Tibial artery (tissue), 4 donors: ENCODE measurements at regions not wholly inside any gene's neighbourhood (a gene's known extent, or its start where the extent isn't known, plus 50 kb on each side); places are given as distances from the start of the nearest gene placed in this dataset.
A peak's percentile ranks its signal among the peaks of the same experiment; 100 is the strongest.

Source experiments
- DNase-seq, 2 donors: peaks; one replicate each; pipeline ENCODE4 v3.0.0-alpha.2; 2019
- H3K27ac ChIP-seq, 2 donors: fragments of 200-600 bp; sonication (generic) in 1 of 2; 1 replicate in 1 of 2; 2 replicates in 1 of 2; pipeline ENCODE4 v1.5.1; 2018 to 2019; ENCODE audit warnings: mild to moderate bottlenecking in 1 of 2
- H3K27me3 ChIP-seq, 2 donors: fragments of 200-600 bp; sonication (generic) in 1 of 2; one replicate each; pipeline versions ENCODE4 v1.5.1 to v1.6.0; 2016 to 2019
- H3K36me3 ChIP-seq, 3 donors: fragments of 200-600 bp; sonication (generic) in 2 of 3; one replicate each; pipeline ENCODE4 v1.5.1; 2016 to 2019; ENCODE audit warnings: mild to moderate bottlenecking in 2 of 3
- H3K4me1 ChIP-seq, 4 donors: fragments of 200-600 bp; sonication (generic) in 2 of 4; 1 replicate in 3 of 4; 2 replicates in 1 of 4; pipeline ENCODE4 v1.5.1; 2016 to 2019
- H3K4me3 ChIP-seq, 2 donors: fragments of 200-600 bp; sonication (generic) in 1 of 2; 1 replicate in 1 of 2; 2 replicates in 1 of 2; pipeline ENCODE4 v1.5.1; 2018 to 2019; ENCODE audit warnings: mild to moderate bottlenecking in 2 of 2
- H3K9me3 ChIP-seq, 3 donors: fragments of 200-600 bp; sonication (generic) in 1 of 3; one replicate each; pipeline ENCODE4 v1.5.1; 2016 to 2019
- CTCF ChIP-seq, 2 experiments: fragments of 200-600 bp in 1 of 2; fragments of 450-650 bp in 1 of 2; IDR thresholded peaks; one replicate each; pipeline ENCODE4 v1.5.1; 2017 to 2019; ENCODE audit warnings: antibody characterized with exemption in 2 of 2, mild to moderate bottlenecking in 1 of 2, moderate library complexity in 1 of 2
- intact Hi-C: fragments of 100-400 bp; cut with DNase I; formaldehyde crosslinking; loops from one replicate; pipeline ENCODE4 v1.15.0; 2023; ENCODE audit warnings: low total_unique reads

GRCh38 chr4:163077680-163078079, 89.0 kb downstream of the NAF1 start:
- TF ChIP-seq CTCF (IDR thresholded peaks at IDR 0.05): no peak
- intact Hi-C loops: no loop called here
- no peak for DNase-seq
- Histone ChIP-seq H3K4me3 (no peak overlapping the region), H3K9me3 (no peaks in the 10 kb centered on the region), H3K27ac (no peak overlapping the region), H3K27me3 (no peaks in the 10 kb centered on the region), H3K36me3 (no peaks in the 10 kb centered on the region), H3K4me1 (no peaks in the 10 kb centered on the region)

- intact Hi-C loops: no loop called here
- Histone ChIP-seq H3K36me3 (no peaks in the 10 kb centered on the region), H3K4me1 (peaks cover 0 to 35% (median 2%) of the 10 kb centered on the region in 4 donors), H3K9me3 (no peaks in the 10 kb centered on the region), H3K27me3 (no peaks in the 10 kb centered on the region), H3K4me3 (no peak overlapping the region), H3K27ac (peak overlapping the region; percentile 8 to 44)
- no peak for DNase-seq
- TF ChIP-seq CTCF (IDR thresholded peaks at IDR 0.05): no peak
Measured at GRCh38 chr4:163072222-163072621, 94.5 kb downstream of the NAF1 start.

- TF ChIP-seq CTCF (IDR thresholded peaks at IDR 0.05): no peak
- Histone ChIP-seq H3K4me3 (no peak overlapping the region), H3K4me1 (peaks cover 0 to 35% (median 2%) of the 10 kb centered on the region in 4 donors), H3K27me3 (no peaks in the 10 kb centered on the region), H3K27ac (peak overlapping the region; percentile 8 to 44), H3K36me3 (no peaks in the 10 kb centered on the region), H3K9me3 (no peaks in the 10 kb centered on the region)
- intact Hi-C loops: no loop called here
- no peak for DNase-seq
Measured at GRCh38 chr4:163071308-163071707, 95.4 kb downstream of the NAF1 start.

GRCh38 chr4:163070023-163070422, 96.7 kb downstream of the NAF1 start:
- DNase-seq: no peak
- Histone ChIP-seq H3K27ac (peak overlapping the region in 1 of 2 donors; percentile 44), H3K4me3 (no peak overlapping the region), H3K36me3 (no peaks in the 10 kb centered on the region), H3K4me1 (peaks cover 0 to 41% (median 2%) of the 10 kb centered on the region in 4 donors), H3K9me3 (no peaks in the 10 kb centered on the region), H3K27me3 (no peaks in the 10 kb centered on the region)
- intact Hi-C loops: no loop called here
- no peak for TF ChIP-seq CTCF (IDR thresholded peaks at IDR 0.05)

- H3K4me1 ChIP-seq: peaks cover 0 to 30% (median 0%) of the 10 kb centered on the region in 4 donors
- no peak for DNase-seq
- no peaks in the 10 kb centered on the region for H3K9me3 ChIP-seq
- H3K36me3 ChIP-seq: no peaks in the 10 kb centered on the region
- intact Hi-C loops: no loop called here
- TF ChIP-seq CTCF (IDR thresholded peaks at IDR 0.05): no peak
- no peaks in the 10 kb centered on the region for H3K27me3 ChIP-seq
- no peak overlapping the region for H3K4me3 ChIP-seq
- peak overlapping the region in 1 of 2 donors; percentile 33 for H3K27ac ChIP-seq
Measured at GRCh38 chr4:163063891-163064290, 102.8 kb downstream of the NAF1 start.

GRCh38 chr4:163048447-163048846, 118.2 kb downstream of the NAF1 start:
- no peaks in the 10 kb centered on the region for H3K36me3 ChIP-seq
- TF ChIP-seq CTCF (IDR thresholded peaks at IDR 0.05): peak; percentile 21 to 23
- no peak overlapping the region for H3K27ac ChIP-seq
- no peak overlapping the region for H3K4me3 ChIP-seq
- no peak for DNase-seq
- no peaks in the 10 kb centered on the region for H3K9me3 ChIP-seq
- intact Hi-C loops: loop anchor here (10.0 kb wide), 1 partner anchor 286 kb away; the partner anchor contains the start of gene NPY1R
- H3K27me3 ChIP-seq: no peaks in the 10 kb centered on the region
- H3K4me1 ChIP-seq: peaks cover 0 to 34% (median 14%) of the 10 kb centered on the region in 4 donors
